Neural cell (in vitro differentiated cells): ENCODE measurements at regions not wholly inside any gene's neighbourhood (a gene's known extent, or its start where the extent isn't known, plus 50 kb on each side); places are given as distances from the start of the nearest gene placed in this dataset.

Source experiments
- H2AFZ ChIP-seq: fragments of 200-600, 300-800 bp; sonication (generic), shearing (Covaris generic); 2 replicates; pipeline ENCODE4 v1.6.0; 2014; ENCODE audit warnings: low read depth, mild to moderate bottlenecking, antibody characterized with exemption, low read length, moderate library complexity
- H3F3A ChIP-seq: fragments of 200-600 bp; shearing (Covaris generic); 2 replicates; pipeline ENCODE4 v1.6.1; 2016; ENCODE audit warnings: mild to moderate bottlenecking, moderate library complexity, mixed read lengths, antibody characterized with exemption, low read length; ENCODE audit not compliant: insufficient read depth, poor library complexity, severe bottlenecking
- H3K27ac ChIP-seq: fragments of 200-600, 300-800 bp; sonication (generic), shearing (Covaris generic); 2 replicates; pipeline ENCODE4 v1.5.1; 2014; ENCODE audit warnings: mild to moderate bottlenecking, low read length, moderate library complexity
- H3K27me3 ChIP-seq: fragments of 300-800, 200-600 bp; sonication (generic), shearing (Covaris generic); 2 replicates; pipeline ENCODE4 v1.6.0; 2014; ENCODE audit warnings: mild to moderate bottlenecking, low read depth, low read length, moderate library complexity; ENCODE audit not compliant: insufficient read depth
- H3K36me3 ChIP-seq: fragments of 300-800, 200-600 bp; sonication (generic), shearing (Covaris generic); 2 replicates; pipeline ENCODE4 v1.5.1; 2014; ENCODE audit warnings: mild to moderate bottlenecking, antibody characterized with exemption, low read length, moderate library complexity; ENCODE audit not compliant: insufficient read depth
- H3K4me2 ChIP-seq: fragments of 300-800, 200-600 bp; sonication (generic), shearing (Covaris generic); 2 replicates; pipeline ENCODE4 v1.6.0; 2014; ENCODE audit warnings: mild to moderate bottlenecking, low read length
- H3K4me3 ChIP-seq: fragments of 300-800, 200-600 bp; sonication (generic), shearing (Covaris generic); 2 replicates; pipeline ENCODE4 v1.5.1; 2014; ENCODE audit warnings: mild to moderate bottlenecking, low read length, moderate library complexity
- H3K79me2 ChIP-seq: fragments of 200-600 bp; shearing (Covaris generic); replicated peaks from 2 replicates; pipeline ENCODE4 v1.6.0; 2014; ENCODE audit warnings: mild to moderate bottlenecking, low read length, moderate library complexity; ENCODE audit not compliant: insufficient read depth
- H3K9ac ChIP-seq: fragments of 300-800, 200-600 bp; sonication (generic), shearing (Covaris generic); 2 replicates; pipeline ENCODE4 v1.6.1; 2016; ENCODE audit warnings: mild to moderate bottlenecking, low read length, mixed read lengths
- H3K9me2 ChIP-seq: fragments of 200-600 bp; shearing (Covaris generic); 2 replicates; pipeline ENCODE4 v1.6.1; 2016; ENCODE audit warnings: mild to moderate bottlenecking, low read length, mixed read lengths; ENCODE audit not compliant: insufficient read depth
- H3K9me3 ChIP-seq: fragments of 200-600, 300-800 bp; sonication (generic), shearing (Covaris generic); 2 replicates; pipeline ENCODE4 v1.6.1; 2016; ENCODE audit warnings: mild to moderate bottlenecking, mixed run types, low read length, moderate library complexity, mixed read lengths
- H4K20me1 ChIP-seq: fragments of 200-600 bp; shearing (Covaris generic); 2 replicates; pipeline ENCODE4 v1.6.1; 2016; ENCODE audit warnings: mild to moderate bottlenecking, mixed run types; ENCODE audit not compliant: insufficient read depth
- CTCF ChIP-seq: fragments of 450-650 bp; IDR thresholded peaks from 2 replicates; pipeline ENCODE4 v1.5.1; 2014; ENCODE audit warnings: antibody characterized with exemption, mild to moderate bottlenecking, moderate library complexity; ENCODE audit not compliant: poor library complexity, severe bottlenecking
- EP300 ChIP-seq: fragments of 450-650 bp; conservative IDR thresholded peaks from 2 replicates; pipeline ENCODE4 v1.6.1; 2014; ENCODE audit warnings: antibody characterized with exemption, mild to moderate bottlenecking, moderate library complexity; ENCODE audit not compliant: poor library complexity, severe bottlenecking
- EZH2 ChIP-seq: fragments of 200-600, 300-800 bp; shearing (Covaris generic), sonication (generic); IDR thresholded peaks from 2 replicates; pipeline ENCODE4 v1.6.1; 2014; ENCODE audit warnings: antibody characterized with exemption, low read length, borderline replicate concordance, mild to moderate bottlenecking; ENCODE audit not compliant: insufficient read depth, poor library complexity, severe bottlenecking
- MXI1 ChIP-seq: fragments of 450-650 bp; conservative IDR thresholded peaks from 2 replicates; pipeline ENCODE4 v1.6.1; 2014; ENCODE audit warnings: antibody characterized with exemption, mild to moderate bottlenecking; ENCODE audit not compliant: poor library complexity, severe bottlenecking
- POLR2AphosphoS5 ChIP-seq: IDR thresholded peaks from 2 replicates; pipeline ENCODE4 v1.6.1; 2012
- RAD21 ChIP-seq: fragments of 450-650 bp; conservative IDR thresholded peaks from 2 replicates; pipeline ENCODE4 v1.6.1; 2014; ENCODE audit warnings: antibody characterized with exemption, mild to moderate bottlenecking, moderate library complexity
- SMC3 ChIP-seq: fragments of 450-650 bp; conservative IDR thresholded peaks from 2 replicates; pipeline ENCODE4 v1.6.1; 2014; ENCODE audit warnings: antibody characterized with exemption, mild to moderate bottlenecking, moderate library complexity; ENCODE audit not compliant: poor library complexity
- TAF1 ChIP-seq: IDR thresholded peaks from 2 replicates; pipeline ENCODE4 v1.6.1; 2012; ENCODE audit warnings: low read depth
- TF ChIP-seq, protein P1 (sequence below): IDR thresholded peaks from 2 replicates; pipeline ENCODE4 v1.6.1; 2012; ENCODE audit warnings: borderline replicate concordance

DNA sequence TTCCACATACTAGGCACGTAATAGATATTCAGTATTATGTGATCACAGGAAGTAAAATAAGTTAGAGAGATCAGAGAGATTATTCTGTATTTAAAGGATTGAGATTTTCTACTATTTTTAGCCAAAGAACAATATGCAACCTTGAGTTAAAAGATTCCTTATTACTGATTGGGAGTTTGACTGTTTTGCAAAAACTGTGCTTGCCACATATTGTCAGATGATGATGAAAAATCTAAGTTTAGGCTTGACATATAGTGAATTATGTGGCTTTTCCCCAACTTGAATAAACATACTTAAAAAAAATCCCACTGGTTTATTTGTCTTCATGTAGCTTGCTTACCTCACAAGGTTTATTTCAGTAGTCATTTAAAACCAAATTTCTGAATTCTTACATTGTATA is 194.4 kb downstream of the KCNRG start:
- TF ChIP-seq EZH2 (no peak), CTCF (no peak), RAD21 (no peak), MXI1 (no peak), TAF1 (no peak), SMC3 (no peak)
- no peak overlapping the region for H2AFZ ChIP-seq
- no peaks in the 10 kb centered on the region for H4K20me1 ChIP-seq
- no peaks in the 10 kb centered on the region for H3F3A ChIP-seq
- H3K4me2 ChIP-seq: no peak overlapping the region
- no peak overlapping the region for H3K4me3 ChIP-seq
- no peaks in the 10 kb centered on the region for H3K9me2 ChIP-seq
- no peak overlapping the region for H3K27ac ChIP-seq
- no peak overlapping the region for H3K9ac ChIP-seq
- H3K79me2 ChIP-seq: no peaks in the 10 kb centered on the region
- no peaks in the 10 kb centered on the region for H3K9me3 ChIP-seq
- no peaks in the 10 kb centered on the region for H3K36me3 ChIP-seq
- no peaks in the 10 kb centered on the region for H3K27me3 ChIP-seq

DNA sequence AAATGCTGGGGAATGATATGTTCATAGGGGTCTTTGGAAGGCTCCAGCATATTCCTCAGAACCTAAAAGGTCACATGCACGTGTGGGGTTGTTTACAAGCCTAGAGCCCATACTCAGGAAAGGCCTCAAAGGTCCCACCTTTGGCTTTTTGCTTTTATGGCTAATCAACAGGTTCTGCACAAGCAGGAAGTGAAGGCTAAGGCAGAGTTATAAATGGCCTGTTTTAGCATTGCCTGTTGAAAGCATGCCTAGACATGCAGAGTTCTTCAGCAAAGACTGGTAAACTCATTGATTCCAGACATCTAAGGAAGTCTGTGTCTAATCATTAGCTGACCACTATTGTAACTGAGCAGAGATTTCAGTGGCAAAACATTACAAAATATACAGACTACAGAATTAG is 198.3 kb downstream of the KCNRG start:
- Histone ChIP-seq H3K79me2 (no peaks in the 10 kb centered on the region), H3K4me3 (no peak overlapping the region), H4K20me1 (no peaks in the 10 kb centered on the region), H3K9me2 (no peaks in the 10 kb centered on the region), H3K36me3 (no peaks in the 10 kb centered on the region), H3K9me3 (no peaks in the 10 kb centered on the region), H2AFZ (no peak overlapping the region), H3K27me3 (no peaks in the 10 kb centered on the region), H3K4me2 (no peak overlapping the region), H3F3A (no peaks in the 10 kb centered on the region), H3K9ac (no peak overlapping the region), H3K27ac (no peak overlapping the region)
- TF ChIP-seq SMC3 (no peak), RAD21 (no peak), MXI1 (no peak), TAF1 (no peak), EZH2 (no peak), POLR2AphosphoS5 (no peak), CTCF (no peak), EP300 (no peak)
- TF ChIP-seq, protein P1, sequence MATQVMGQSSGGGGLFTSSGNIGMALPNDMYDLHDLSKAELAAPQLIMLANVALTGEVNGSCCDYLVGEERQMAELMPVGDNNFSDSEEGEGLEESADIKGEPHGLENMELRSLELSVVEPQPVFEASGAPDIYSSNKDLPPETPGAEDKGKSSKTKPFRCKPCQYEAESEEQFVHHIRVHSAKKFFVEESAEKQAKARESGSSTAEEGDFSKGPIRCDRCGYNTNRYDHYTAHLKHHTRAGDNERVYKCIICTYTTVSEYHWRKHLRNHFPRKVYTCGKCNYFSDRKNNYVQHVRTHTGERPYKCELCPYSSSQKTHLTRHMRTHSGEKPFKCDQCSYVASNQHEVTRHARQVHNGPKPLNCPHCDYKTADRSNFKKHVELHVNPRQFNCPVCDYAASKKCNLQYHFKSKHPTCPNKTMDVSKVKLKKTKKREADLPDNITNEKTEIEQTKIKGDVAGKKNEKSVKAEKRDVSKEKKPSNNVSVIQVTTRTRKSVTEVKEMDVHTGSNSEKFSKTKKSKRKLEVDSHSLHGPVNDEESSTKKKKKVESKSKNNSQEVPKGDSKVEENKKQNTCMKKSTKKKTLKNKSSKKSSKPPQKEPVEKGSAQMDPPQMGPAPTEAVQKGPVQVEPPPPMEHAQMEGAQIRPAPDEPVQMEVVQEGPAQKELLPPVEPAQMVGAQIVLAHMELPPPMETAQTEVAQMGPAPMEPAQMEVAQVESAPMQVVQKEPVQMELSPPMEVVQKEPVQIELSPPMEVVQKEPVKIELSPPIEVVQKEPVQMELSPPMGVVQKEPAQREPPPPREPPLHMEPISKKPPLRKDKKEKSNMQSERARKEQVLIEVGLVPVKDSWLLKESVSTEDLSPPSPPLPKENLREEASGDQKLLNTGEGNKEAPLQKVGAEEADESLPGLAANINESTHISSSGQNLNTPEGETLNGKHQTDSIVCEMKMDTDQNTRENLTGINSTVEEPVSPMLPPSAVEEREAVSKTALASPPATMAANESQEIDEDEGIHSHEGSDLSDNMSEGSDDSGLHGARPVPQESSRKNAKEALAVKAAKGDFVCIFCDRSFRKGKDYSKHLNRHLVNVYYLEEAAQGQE: no peak
